C4-2B (cell line): ENCODE measurements at regions not wholly inside any gene's neighbourhood (a gene's known extent, or its start where the extent isn't known, plus 50 kb on each side); places are given as distances from the start of the nearest gene placed in this dataset.

Source experiments
- CTCF ChIP-seq: fragments of 450-650 bp; conservative IDR thresholded peaks from 2 replicates; pipeline ENCODE4 v1.5.1; 2017; ENCODE audit warnings: mild to moderate bottlenecking
- ZFX ChIP-seq: fragments of 450-650 bp; IDR thresholded peaks from 2 replicates; pipeline ENCODE4 v1.6.1; 2017

GRCh38 chr2:18105929-18106328, 227.5 kb downstream of the KCNS3 start:
- TF ChIP-seq CTCF (no peak), ZFX (no peak)
